IMR-90 (cell line): ENCODE measurements at regions not wholly inside any gene's neighbourhood (a gene's known extent, or its start where the extent isn't known, plus 50 kb on each side); places are given as distances from the start of the nearest gene placed in this dataset.

Source experiments
- ATAC-seq: fragments of 200-7000 bp; cut with Tn5 transposase; 2 replicates; pipeline ENCODE4 v1.9.1; 2020; ENCODE audit warnings: low read depth, mild to moderate bottlenecking, moderate library complexity
- BruUV-seq: library from RNA; stranded (reverse); fragments of 400-500 nt; replicated peaks from 2 replicates; lab custom pipeline; 2021; lab: Mats Ljungman, UMichigan
- CTCF ChIA-PET: fragments of 300-600 bp; formaldehyde crosslinking; extraction: SDS; loops from one replicate; lab custom pipeline; 2021; ENCODE audit warnings: antibody characterized with exemption; lab: Yijun Ruan, JAX
- POLR2A ChIA-PET: fragments of 300-600 bp; sonication (Branson Sonifier 250); formaldehyde crosslinking; loops from one replicate; lab custom pipeline; 2022; ENCODE audit warnings: antibody characterized with exemption; ENCODE audit not compliant: unreplicated experiment; lab: Charles Lee
- DNase-seq: peaks from one replicate; pipeline ENCODE4 v3.0.0; 2013
- H2AFZ ChIP-seq: replicated peaks from 2 replicates; pipeline ENCODE3; 2013; ENCODE audit warnings: low read length, mild to moderate bottlenecking; ENCODE audit not compliant: poor library complexity
- H2AK5ac ChIP-seq: 2 replicates; pipeline ENCODE4 v1.6.1; 2013; ENCODE audit warnings: low read depth, low read length, inconsistent platforms
- H2AK9ac ChIP-seq: replicated peaks from 2 replicates; pipeline ENCODE3; 2013; ENCODE audit warnings: mild to moderate bottlenecking, low read depth, low read length, moderate library complexity; ENCODE audit not compliant: poor library complexity
- H2BK120ac ChIP-seq: 2 replicates; pipeline ENCODE4 v1.6.1; 2013; ENCODE audit warnings: low read depth, low read length, inconsistent platforms
- H2BK15ac ChIP-seq: 3 replicates; pipeline ENCODE4 v1.6.1; 2013; ENCODE audit warnings: low read depth, low read length, inconsistent platforms
- H2BK20ac ChIP-seq: 2 replicates; pipeline ENCODE4 v1.6.1; 2013; ENCODE audit warnings: low read depth, mild to moderate bottlenecking, inconsistent platforms, low read length, moderate library complexity
- H2BK5ac ChIP-seq: 2 replicates; pipeline ENCODE4 v1.6.1; 2013; ENCODE audit warnings: mild to moderate bottlenecking, low read depth, low read length, inconsistent platforms; ENCODE audit not compliant: poor library complexity, severe bottlenecking
- H3K14ac ChIP-seq: replicated peaks from 2 replicates; pipeline ENCODE4 v1.6.1; 2013; ENCODE audit warnings: low read depth, low read length, inconsistent platforms
- H3K18ac ChIP-seq: 2 replicates; pipeline ENCODE4 v1.6.1; 2013; ENCODE audit warnings: low read depth, low read length, control low read depth
- H3K23ac ChIP-seq: 2 replicates; pipeline ENCODE4 v1.6.1; 2013; ENCODE audit warnings: low read depth, low read length, inconsistent platforms
- H3K27ac ChIP-seq: 2 replicates; pipeline ENCODE4 v1.5.1; 2013; ENCODE audit warnings: mild to moderate bottlenecking, control low read depth, low read length; ENCODE audit not compliant: insufficient read depth
- H3K27me3 ChIP-seq: 2 replicates; pipeline ENCODE4 v1.6.1; 2013; ENCODE audit warnings: low read length; ENCODE audit not compliant: control insufficient read depth, insufficient read depth
- H3K36me3 ChIP-seq: 2 replicates; pipeline ENCODE4 v1.6.1; 2013; ENCODE audit warnings: low read length, mixed read lengths; ENCODE audit not compliant: control insufficient read depth, insufficient read depth
- H3K4ac ChIP-seq: 2 replicates; pipeline ENCODE4 v1.6.1; 2013; ENCODE audit warnings: low read depth, low read length, inconsistent platforms
- H3K4me1 ChIP-seq: 2 replicates; pipeline ENCODE4 v1.6.1; 2013; ENCODE audit warnings: low read length, mixed read lengths; ENCODE audit not compliant: control insufficient read depth, insufficient read depth
- H3K4me2 ChIP-seq: 2 replicates; pipeline ENCODE4 v1.6.1; 2013; ENCODE audit warnings: low read depth, mild to moderate bottlenecking, control low read depth, low read length, moderate library complexity
- H3K4me3 ChIP-seq: 2 replicates; pipeline ENCODE4 v1.5.1; 2013; ENCODE audit warnings: low read depth, mild to moderate bottlenecking, control low read depth, low read length, moderate library complexity; ENCODE audit not compliant: insufficient read depth
- H3K56ac ChIP-seq: 2 replicates; pipeline ENCODE4 v1.6.1; 2013; ENCODE audit warnings: low read length, inconsistent platforms; ENCODE audit not compliant: insufficient read depth; ENCODE audit errors: extremely low read depth
- H3K79me1 ChIP-seq, 2 experiments: 2 replicates each; pipeline ENCODE4 v1.6.1; 2013; ENCODE audit warnings: low read length in 2 of 2, inconsistent platforms in 1 of 2, low read depth in 1 of 2
- H3K9ac ChIP-seq: 2 replicates; pipeline ENCODE4 v1.6.1; 2013; ENCODE audit warnings: low read depth, low read length, control low read depth
- H3K9me1 ChIP-seq: 2 replicates; pipeline ENCODE4 v1.6.1; 2013; ENCODE audit warnings: low read length, inconsistent platforms; ENCODE audit not compliant: insufficient read depth
- H3K9me3 ChIP-seq: 2 replicates; pipeline ENCODE4 v1.6.1; 2013; ENCODE audit warnings: low read length; ENCODE audit not compliant: control insufficient read depth, insufficient read depth
- H4K20me1 ChIP-seq: 2 replicates; pipeline ENCODE4 v1.6.1; 2013; ENCODE audit warnings: low read length, inconsistent platforms; ENCODE audit not compliant: insufficient read depth
- H4K5ac ChIP-seq: 2 replicates; pipeline ENCODE4 v1.6.1; 2013; ENCODE audit warnings: mild to moderate bottlenecking, low read depth, low read length, control low read depth
- H4K8ac ChIP-seq, 2 experiments: 2 replicates each; pipeline ENCODE4 v1.6.1; 2013; ENCODE audit warnings: low read depth in 2 of 2, low read length in 2 of 2, control low read depth in 1 of 2, inconsistent platforms in 1 of 2
- H4K91ac ChIP-seq: 2 replicates; pipeline ENCODE4 v1.6.1; 2013; ENCODE audit warnings: low read depth, low read length, inconsistent platforms; ENCODE audit not compliant: insufficient read depth
- BHLHE40 ChIP-seq: fragments of 150-350 bp; IDR thresholded peaks from 2 replicates; pipeline ENCODE4 v1.6.1; 2016; ENCODE audit warnings: mild to moderate bottlenecking, low read depth, low read length
- CEBPB ChIP-seq: IDR thresholded peaks from 2 replicates; pipeline ENCODE4 v1.6.1; 2012; ENCODE audit warnings: low read depth, low read length, improper control_type of control experiment
- CTCF ChIP-seq: conservative IDR thresholded peaks from 2 replicates; pipeline ENCODE4 v1.5.1; 2012; ENCODE audit warnings: mild to moderate bottlenecking, low read depth, low read length, improper control_type of control experiment
- ELK1 ChIP-seq: fragments of 150-350 bp; IDR thresholded peaks from 2 replicates; pipeline ENCODE4 v1.6.1; 2016; ENCODE audit warnings: low read depth, mild to moderate bottlenecking, low read length, moderate library complexity, borderline replicate concordance
- FOS ChIP-seq: fragments of 150-350 bp; IDR thresholded peaks from 2 replicates; pipeline ENCODE4 v1.6.1; 2016; ENCODE audit warnings: low read depth, low read length
- MAFK ChIP-seq: IDR thresholded peaks from 2 replicates; pipeline ENCODE4 v1.6.1; 2012; ENCODE audit warnings: low read depth, low read length, improper control_type of control experiment
- MXI1 ChIP-seq: IDR thresholded peaks from 2 replicates; pipeline ENCODE4 v1.6.1; 2012; ENCODE audit warnings: low read depth, mild to moderate bottlenecking, low read length, moderate library complexity, borderline replicate concordance
- RCOR1 ChIP-seq: IDR thresholded peaks from 2 replicates; pipeline ENCODE4 v1.6.1; 2012; ENCODE audit warnings: mild to moderate bottlenecking, low read length, improper control_type of control experiment; ENCODE audit not compliant: insufficient replicate concordance
- RFX5 ChIP-seq: IDR thresholded peaks from 2 replicates; pipeline ENCODE4 v1.8.0; 2012; ENCODE audit warnings: low read depth, mild to moderate bottlenecking, low read length, moderate library complexity
- SMC3 ChIP-seq: fragments of 150-350 bp; IDR thresholded peaks from 2 replicates; pipeline ENCODE4 v1.6.1; 2016; ENCODE audit warnings: low read depth, mild to moderate bottlenecking, antibody characterized with exemption, low read length, moderate library complexity
- WGBS, 2 experiments: methylation state at CpG; one replicate each; pipeline versions ENCODE4 v1.1.5 to v1.1.7; 2013; ENCODE audit warnings: missing lambda C conversion rate in 2 of 2; ENCODE audit not compliant: insufficient read length in 1 of 2; ENCODE audit errors: extremely low coverage in 2 of 2; 5-methylcytosine and 5-hydroxymethylcytosine counted together
- dilution Hi-C: fragments of 300-500 bp; cut with HindIII; formaldehyde crosslinking; loops from one replicate; pipeline ENCODE4 v1.14.3; 2018; ENCODE audit warnings: low sequenced_read_pairs; ENCODE audit not compliant: unreplicated experiment
- in situ Hi-C: fragments of 300-500 bp; cut with MboI; formaldehyde crosslinking; loops from 3 replicates; pipeline ENCODE4 v1.14.3; 2019; ENCODE audit warnings: low sequenced_read_pairs, inconsistent platforms, mixed read lengths
- intact Hi-C: fragments of 100-400 bp; cut with micrococcal nuclease; formaldehyde crosslinking; loops from 2 replicates; pipeline ENCODE4 v1.10.0; 2022

- H3K36me3 ChIP-seq, result no peaks in the 10 kb centered on the region
- H3K14ac ChIP-seq, result 0 out of 2 replicates have a peak overlapping the region, but pooled peaks have one; percentile 36
- intact Hi-C loops (no loop called here), dilution Hi-C loops (no loop called here), in situ Hi-C loops (no loop called here)
- no CpG with 5 or more reads among the region's 5 CpGs for WGBS, 2 experiments
- no TSS peak for BruUV-seq
- peak overlapping the region; percentile 13; the same call in 1 of the 2 replicates for H2AK5ac ChIP-seq
- 0 out of 2 replicates have a peak, but pooled peaks cover 6% of the 10 kb centered on the region for H3K9me1 ChIP-seq
- H2BK15ac ChIP-seq, result 0 out of 3 replicates have a peak overlapping the region, but pooled peaks have one; percentile 25
- no peak overlapping the region for H2AK9ac ChIP-seq
- H2BK20ac ChIP-seq, result 0 out of 2 replicates have a peak overlapping the region, but pooled peaks have one; percentile 9
- H3K18ac ChIP-seq, result 0 out of 2 replicates have a peak overlapping the region, but pooled peaks have one; percentile 25
- H3K9me3 ChIP-seq, result no peaks in the 10 kb centered on the region
- H3K27me3 ChIP-seq, result no peaks in the 10 kb centered on the region
- no peak overlapping the region for H3K4ac ChIP-seq
- DNase-seq (peak; percentile 19), ATAC-seq (no peak)
- H3K4me2 ChIP-seq, result no peak overlapping the region
- H2BK120ac ChIP-seq, result 0 out of 2 replicates have a peak overlapping the region, but pooled peaks have one; percentile 32
- CTCF ChIA-PET, result no interaction called here
- H3K9ac ChIP-seq, result no peak overlapping the region
- no peak overlapping the region for H2BK5ac ChIP-seq
- H2AFZ ChIP-seq, result no peak overlapping the region
- H3K4me1 ChIP-seq, result peaks cover 4% of the 10 kb centered on the region; the same call in 1 of the 2 replicates
- no peak overlapping the region for H3K4me3 ChIP-seq
- no peaks in the 10 kb centered on the region for H4K20me1 ChIP-seq
- no peak overlapping the region for H3K27ac ChIP-seq
- H4K91ac ChIP-seq, result no peak overlapping the region
- TF ChIP-seq CTCF (no peak), RCOR1 (no peak), ELK1 (no peak), SMC3 (no peak), RFX5 (no peak), CEBPB (no peak), FOS (no peak), MAFK (no peak), BHLHE40 (no peak), MXI1 (no peak)
- H4K8ac ChIP-seq, result no peak overlapping the region
- POLR2A ChIA-PET, result no interaction called here
- no peak overlapping the region for H3K56ac ChIP-seq
- H3K79me1 ChIP-seq, result no peaks in the 10 kb centered on the region
- peak overlapping the region; percentile 27; the same call in 1 of the 2 replicates for H3K23ac ChIP-seq
- no peak overlapping the region for H4K5ac ChIP-seq
Measured at GRCh38 chr13:28606466-28606865, 52.5 kb upstream of the POMP start.
